ENCODE measurements at regions not wholly inside any gene's neighbourhood (a gene's known extent, or its start where the extent isn't known, plus 50 kb on each side); places are given as distances from the start of the nearest gene placed in this dataset.
A peak's percentile ranks its signal among the peaks of the same experiment; 100 is the strongest.

DNA sequence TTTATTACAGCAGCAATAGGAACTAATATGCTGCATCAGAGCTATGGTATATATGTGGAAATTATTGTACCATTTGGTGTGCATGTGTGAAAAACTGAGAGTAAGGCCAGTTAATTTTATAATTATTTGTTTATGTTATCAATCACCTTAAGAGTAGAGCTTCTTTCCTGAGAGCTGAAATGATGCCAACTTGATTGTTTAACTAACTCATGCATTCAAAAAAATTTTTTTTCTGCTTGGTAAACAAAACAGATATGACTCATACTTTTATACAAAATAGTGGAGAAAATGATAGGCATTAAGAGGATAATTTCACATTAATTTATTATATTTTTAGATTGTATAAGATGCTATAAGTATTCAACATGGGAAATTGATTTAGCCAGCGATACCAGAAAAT lies 622.7 kb downstream of the RAPGEF2 start:
- H3K27ac ChIP-seq (ENCODE audit: low read length) = no peak overlapping the region
- no peaks in the 10 kb centered on the region for H3K36me3 ChIP-seq (ENCODE audit: control insufficient read depth, insufficient read depth, low read length)
- no peaks in the 10 kb centered on the region for H3K4me1 ChIP-seq (ENCODE audit: control insufficient read depth, insufficient read depth, low read length)
- WGBS (ENCODE audit: insufficient coverage, insufficient read length) = no CpG with 5 or more reads among the region's 1 CpG
- H3K27me3 ChIP-seq (ENCODE audit: control insufficient read depth, insufficient read depth, low read length) = no peaks in the 10 kb centered on the region
- H3K9me3 ChIP-seq (ENCODE audit: control insufficient read depth, insufficient read depth, low read length) = no peaks in the 10 kb centered on the region
- no peak overlapping the region for H3K4me3 ChIP-seq (ENCODE audit: low read length)
- DNase-seq (ENCODE audit: low read depth, low spot score) = no peak

DNA sequence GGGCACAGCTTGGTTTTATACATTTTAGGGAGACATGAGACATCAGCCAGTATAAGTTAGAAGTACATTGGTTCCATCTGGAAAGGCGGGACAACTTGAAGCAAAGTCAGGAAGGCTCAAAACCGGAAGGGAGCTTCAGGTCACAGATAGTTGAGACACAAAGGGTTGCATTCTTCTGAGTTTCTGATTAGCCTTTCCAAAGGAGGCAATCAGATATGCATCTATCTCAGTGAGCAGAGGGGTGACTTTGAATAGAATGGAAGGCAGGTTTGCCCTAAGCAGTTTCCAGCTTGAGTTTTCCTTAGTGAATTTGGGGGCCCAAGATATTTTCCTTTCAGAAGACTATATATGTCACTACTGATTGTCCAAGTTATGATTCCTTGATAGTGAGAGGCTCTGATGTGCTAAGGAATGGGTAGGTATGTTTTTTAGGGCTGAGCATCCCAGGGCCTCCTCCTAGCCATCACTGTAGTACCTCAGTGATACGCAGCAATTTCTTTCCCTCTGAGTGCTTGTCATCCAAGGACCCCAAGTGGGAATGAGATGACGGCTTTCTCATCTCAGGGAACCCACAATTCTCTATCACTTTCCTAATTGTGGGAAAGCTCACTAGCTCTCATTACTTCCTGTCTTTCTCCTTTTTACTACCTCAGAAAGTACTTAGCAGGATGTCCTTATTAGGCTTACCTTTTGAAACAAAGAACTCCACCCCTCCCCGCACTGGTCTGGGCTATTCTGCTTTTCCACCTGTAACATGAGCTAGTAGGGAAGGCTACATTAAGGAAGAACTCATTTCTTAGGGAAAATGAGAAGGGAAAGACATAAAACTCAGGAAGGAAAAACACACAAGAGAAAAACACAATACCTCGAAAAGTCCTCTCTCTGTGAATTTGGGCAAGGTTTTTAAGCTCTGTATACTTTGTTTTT lies 632.7 kb downstream of the RAPGEF2 start:
- Histone ChIP-seq H3K36me3 (ENCODE audit: control insufficient read depth, insufficient read depth, low read length) (no peaks in the 10 kb centered on the region), H3K9me3 (ENCODE audit: control insufficient read depth, insufficient read depth, low read length) (no peaks in the 10 kb centered on the region), H3K27me3 (ENCODE audit: control insufficient read depth, insufficient read depth, low read length) (no peaks in the 10 kb centered on the region), H3K27ac (ENCODE audit: low read length) (no peak overlapping the region), H3K4me3 (ENCODE audit: low read length) (no peak overlapping the region), H3K4me1 (ENCODE audit: control insufficient read depth, insufficient read depth, low read length) (0 out of 2 replicates have a peak, but pooled peaks cover 2% of the 10 kb centered on the region)
- no CpG with 5 or more reads among the region's 6 CpGs for WGBS (ENCODE audit: insufficient coverage, insufficient read length)
- DNase-seq (ENCODE audit: low read depth, low spot score) = peak; percentile 11

DNA sequence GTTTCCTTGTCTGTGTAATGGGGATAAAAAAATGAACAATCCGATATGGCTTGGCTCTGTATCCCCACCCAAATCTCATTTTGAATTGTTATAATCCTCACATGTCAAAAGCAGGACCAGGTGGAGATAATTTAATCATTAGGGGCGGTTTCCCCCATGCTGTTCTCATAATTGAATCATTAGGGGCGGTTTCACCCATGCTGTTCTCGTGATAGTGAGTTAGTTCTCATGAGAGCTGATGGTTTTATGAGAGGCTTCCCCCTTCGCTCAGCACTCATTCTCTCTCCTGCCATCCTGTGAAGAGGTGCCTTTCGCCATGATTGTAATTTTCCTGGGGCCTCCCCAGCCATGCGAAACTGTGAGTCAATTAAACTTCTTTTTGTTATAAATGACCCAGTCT lies 633.5 kb downstream of the RAPGEF2 start:
- Histone ChIP-seq H3K9me3 (ENCODE audit: control insufficient read depth, insufficient read depth, low read length) (no peaks in the 10 kb centered on the region), H3K36me3 (ENCODE audit: control insufficient read depth, insufficient read depth, low read length) (no peaks in the 10 kb centered on the region), H3K4me1 (ENCODE audit: control insufficient read depth, insufficient read depth, low read length) (0 out of 2 replicates have a peak, but pooled peaks cover 2% of the 10 kb centered on the region), H3K27me3 (ENCODE audit: control insufficient read depth, insufficient read depth, low read length) (no peaks in the 10 kb centered on the region), H3K4me3 (ENCODE audit: low read length) (no peak overlapping the region), H3K27ac (ENCODE audit: low read length) (no peak overlapping the region)
- DNase-seq (ENCODE audit: low read depth, low spot score) = no peak
- no CpG with 5 or more reads among the region's 7 CpGs for WGBS (ENCODE audit: insufficient coverage, insufficient read length)

GRCh38 chr4:159743971-159744370 lies 641.1 kb downstream of the RAPGEF2 start:
- H3K27ac ChIP-seq (ENCODE audit: low read length) = no peak overlapping the region
- no peaks in the 10 kb centered on the region for H3K27me3 ChIP-seq (ENCODE audit: control insufficient read depth, insufficient read depth, low read length)
- H3K4me3 ChIP-seq (ENCODE audit: low read length) = no peak overlapping the region
- no peaks in the 10 kb centered on the region for H3K36me3 ChIP-seq (ENCODE audit: control insufficient read depth, insufficient read depth, low read length)
- H3K9me3 ChIP-seq (ENCODE audit: control insufficient read depth, insufficient read depth, low read length) = no peaks in the 10 kb centered on the region
- no peaks in the 10 kb centered on the region for H3K4me1 ChIP-seq (ENCODE audit: control insufficient read depth, insufficient read depth, low read length)
- no CpG with 5 or more reads among the region's 2 CpGs for WGBS (ENCODE audit: insufficient coverage, insufficient read length)
- no peak for DNase-seq (ENCODE audit: low read depth, low spot score)

- no peaks in the 10 kb centered on the region for H3K36me3 ChIP-seq (ENCODE audit: control insufficient read depth, insufficient read depth, low read length)
- no peak for DNase-seq (ENCODE audit: low read depth, low spot score)
- H3K27me3 ChIP-seq (ENCODE audit: control insufficient read depth, insufficient read depth, low read length) = no peaks in the 10 kb centered on the region
- no peaks in the 10 kb centered on the region for H3K9me3 ChIP-seq (ENCODE audit: control insufficient read depth, insufficient read depth, low read length)
- no peak overlapping the region for H3K27ac ChIP-seq (ENCODE audit: low read length)
- no peaks in the 10 kb centered on the region for H3K4me1 ChIP-seq (ENCODE audit: control insufficient read depth, insufficient read depth, low read length)
- no peak overlapping the region for H3K4me3 ChIP-seq (ENCODE audit: low read length)
- no CpG with 5 or more reads among the region's 3 CpGs for whole genome bisulfite sequencing (ENCODE audit: insufficient coverage, insufficient read length)
Measured at GRCh38 chr4:159747983-159748382, 645.1 kb downstream of the RAPGEF2 start.

DNA sequence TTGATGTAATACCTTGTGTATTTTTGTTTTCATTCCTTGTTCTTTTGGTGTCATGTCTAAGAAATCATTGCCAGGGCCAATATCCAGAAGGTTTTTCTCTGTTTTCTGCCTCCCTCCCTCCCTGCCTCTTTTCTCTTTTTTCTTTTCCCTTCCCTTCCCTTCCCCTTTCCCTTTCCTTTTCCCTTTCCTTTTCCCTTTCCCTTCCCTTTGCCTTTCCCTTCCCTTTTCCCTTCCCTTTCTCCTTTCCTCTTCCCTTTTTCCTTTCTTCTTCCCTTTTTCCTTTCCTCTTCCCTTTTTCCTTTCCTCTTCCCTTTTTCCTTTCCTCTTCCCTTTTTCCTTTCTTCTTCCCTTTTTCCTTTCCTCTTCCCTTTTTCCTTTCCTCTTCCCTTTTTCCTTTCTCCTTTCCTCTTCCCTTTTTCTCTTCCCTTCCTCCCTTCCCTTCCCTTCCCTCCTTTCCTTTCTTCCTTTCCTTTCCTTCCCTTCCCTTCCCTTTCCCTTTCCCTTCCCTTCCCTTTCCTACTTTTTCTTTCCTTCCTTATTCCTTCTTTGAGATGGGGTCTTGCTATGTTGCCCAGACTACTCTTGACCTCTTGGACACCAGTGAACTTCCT lies 646.1 kb downstream of the RAPGEF2 start:
- H3K4me1 ChIP-seq (ENCODE audit: control insufficient read depth, insufficient read depth, low read length) = no peaks in the 10 kb centered on the region

GRCh38 chr4:159757499-159757898 lies 654.6 kb downstream of the RAPGEF2 start:
- WGBS (ENCODE audit: insufficient coverage, insufficient read length) = 100% methylated on average over 1 of the region's 2 CpGs
- no peaks in the 10 kb centered on the region for H3K4me1 ChIP-seq (ENCODE audit: control insufficient read depth, insufficient read depth, low read length)
- H3K36me3 ChIP-seq (ENCODE audit: control insufficient read depth, insufficient read depth, low read length) = no peaks in the 10 kb centered on the region
- no peak for DNase-seq (ENCODE audit: low read depth, low spot score)
- no peaks in the 10 kb centered on the region for H3K27me3 ChIP-seq (ENCODE audit: control insufficient read depth, insufficient read depth, low read length)
- H3K9me3 ChIP-seq (ENCODE audit: control insufficient read depth, insufficient read depth, low read length) = no peaks in the 10 kb centered on the region
- H3K27ac ChIP-seq (ENCODE audit: low read length) = no peak overlapping the region
- H3K4me3 ChIP-seq (ENCODE audit: low read length) = no peak overlapping the region

More for the DNA sequence above, 646.1 kb downstream of the RAPGEF2 start:
- Histone ChIP-seq H3K36me3 (ENCODE audit: control insufficient read depth, insufficient read depth, low read length) (no peaks in the 10 kb centered on the region), H3K27me3 (ENCODE audit: control insufficient read depth, insufficient read depth, low read length) (no peaks in the 10 kb centered on the region), H3K27ac (ENCODE audit: low read length) (no peak overlapping the region), H3K4me3 (ENCODE audit: low read length) (no peak overlapping the region), H3K9me3 (ENCODE audit: control insufficient read depth, insufficient read depth, low read length) (no peaks in the 10 kb centered on the region)
- DNase-seq (ENCODE audit: low read depth, low spot score) = no peak

DNA sequence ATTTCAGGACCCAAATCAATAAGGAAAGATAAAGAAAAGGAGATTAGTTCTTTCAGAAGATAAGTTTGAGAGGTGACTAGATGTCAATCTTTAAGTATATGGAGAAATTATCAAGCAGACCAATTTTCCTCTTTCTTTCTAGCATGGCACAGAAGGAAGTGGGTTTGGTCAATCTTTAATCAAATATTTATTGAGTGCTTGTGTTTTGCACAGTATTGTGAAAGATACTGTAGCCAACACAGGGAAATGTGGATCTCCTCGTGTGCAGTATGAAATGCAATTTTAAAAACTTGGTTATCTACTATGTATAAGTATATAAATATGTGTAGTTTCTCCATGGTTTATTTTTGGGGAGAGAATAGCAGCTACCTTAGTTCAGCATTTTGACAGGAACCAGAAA lies 655.2 kb downstream of the RAPGEF2 start:
- Histone ChIP-seq H3K4me1 (ENCODE audit: control insufficient read depth, insufficient read depth, low read length) (no peaks in the 10 kb centered on the region), H3K4me3 (ENCODE audit: low read length) (no peak overlapping the region), H3K36me3 (ENCODE audit: control insufficient read depth, insufficient read depth, low read length) (no peaks in the 10 kb centered on the region), H3K9me3 (ENCODE audit: control insufficient read depth, insufficient read depth, low read length) (no peaks in the 10 kb centered on the region), H3K27ac (ENCODE audit: low read length) (no peak overlapping the region), H3K27me3 (ENCODE audit: control insufficient read depth, insufficient read depth, low read length) (no peaks in the 10 kb centered on the region)
- no peak for DNase-seq (ENCODE audit: low read depth, low spot score)
- no CpG with 5 or more reads among the region's 1 CpG for WGBS (ENCODE audit: insufficient coverage, insufficient read length)

- no peak overlapping the region for H3K27ac ChIP-seq (ENCODE audit: low read length)
- H3K4me3 ChIP-seq (ENCODE audit: low read length) = no peak overlapping the region
- H3K9me3 ChIP-seq (ENCODE audit: control insufficient read depth, insufficient read depth, low read length) = no peaks in the 10 kb centered on the region
- no peaks in the 10 kb centered on the region for H3K27me3 ChIP-seq (ENCODE audit: control insufficient read depth, insufficient read depth, low read length)
- no peaks in the 10 kb centered on the region for H3K4me1 ChIP-seq (ENCODE audit: control insufficient read depth, insufficient read depth, low read length)
- WGBS (ENCODE audit: insufficient coverage, insufficient read length) = no CpG with 5 or more reads among the region's 1 CpG
- no peak for DNase-seq (ENCODE audit: low read depth, low spot score)
- no peaks in the 10 kb centered on the region for H3K36me3 ChIP-seq (ENCODE audit: control insufficient read depth, insufficient read depth, low read length)
Measured at GRCh38 chr4:159762672-159763071, 659.8 kb downstream of the RAPGEF2 start.

DNA sequence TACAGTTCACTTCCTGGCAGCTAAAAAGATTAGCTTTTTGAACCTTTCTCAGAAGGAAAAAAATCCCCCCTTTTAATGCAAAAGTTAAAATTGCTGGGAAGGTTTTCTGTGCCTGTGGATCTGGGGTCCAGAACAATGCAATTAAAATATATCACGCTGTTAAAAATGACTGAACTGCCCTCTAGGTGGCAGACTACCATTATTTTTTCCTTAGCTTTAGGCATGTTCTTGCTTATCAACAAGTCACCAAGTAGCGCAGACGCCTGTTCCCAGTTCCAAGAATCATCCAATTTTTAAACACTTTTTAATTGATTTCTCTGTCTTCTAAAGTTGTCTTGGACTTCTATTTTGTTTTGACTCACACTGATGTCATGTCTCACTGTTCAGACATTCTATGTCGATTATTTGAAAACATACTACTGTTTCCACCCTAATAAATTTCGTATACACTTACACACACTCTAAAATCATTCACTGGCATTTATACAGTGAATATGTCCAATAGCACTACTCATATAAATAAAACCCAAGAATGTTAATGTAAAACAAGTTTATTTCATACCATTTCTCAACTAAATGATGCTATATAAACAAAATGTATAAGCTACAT lies 661.6 kb downstream of the RAPGEF2 start:
- H3K4me1 ChIP-seq (ENCODE audit: control insufficient read depth, insufficient read depth, low read length) = no peaks in the 10 kb centered on the region
- no peaks in the 10 kb centered on the region for H3K27me3 ChIP-seq (ENCODE audit: control insufficient read depth, insufficient read depth, low read length)
- H3K36me3 ChIP-seq (ENCODE audit: control insufficient read depth, insufficient read depth, low read length) = no peaks in the 10 kb centered on the region
- H3K4me3 ChIP-seq (ENCODE audit: low read length) = no peak overlapping the region
- peak; percentile 55 for DNase-seq (ENCODE audit: low read depth, low spot score)
- H3K9me3 ChIP-seq (ENCODE audit: control insufficient read depth, insufficient read depth, low read length) = no peaks in the 10 kb centered on the region
- no peak overlapping the region for H3K27ac ChIP-seq (ENCODE audit: low read length)
- WGBS (ENCODE audit: insufficient coverage, insufficient read length) = 100% methylated on average over 2 of the region's 5 CpGs

All from iPS DF 6.9 (cell line).